Astrocyte (in vitro differentiated cells and primary cell): ENCODE measurements at regions not wholly inside any gene's neighbourhood (a gene's known extent, or its start where the extent isn't known, plus 50 kb on each side); places are given as distances from the start of the nearest gene placed in this dataset.

Source experiments
- DNase-seq: peaks from one replicate; pipeline ENCODE4 v3.0.0-alpha.2; 2010; ENCODE audit warnings: low read depth
- FAIRE-seq: peaks from 2 replicates; lab custom pipeline; 2011; peaks lifted over from hg19 to GRCh38; lab: Jason Lieb, UNC
- H2AFZ ChIP-seq: 2 replicates; pipeline ENCODE4 v1.6.0; 2012; ENCODE audit warnings: low read depth, low read length, inconsistent platforms
- H3K27ac ChIP-seq: 2 replicates; pipeline ENCODE4 v1.5.1; 2011; ENCODE audit warnings: low read depth, low read length, inconsistent platforms
- H3K27me3 ChIP-seq: 2 replicates; pipeline ENCODE4 v1.6.0; 2011; ENCODE audit warnings: low read length, inconsistent platforms; ENCODE audit not compliant: insufficient read depth
- H3K36me3 ChIP-seq: 2 replicates; pipeline ENCODE4 v1.5.1; 2011; ENCODE audit warnings: low read length, inconsistent platforms; ENCODE audit not compliant: insufficient read depth
- H3K4me1 ChIP-seq: 2 replicates; pipeline ENCODE4 v1.5.1; 2011; ENCODE audit warnings: low read length, inconsistent platforms; ENCODE audit not compliant: insufficient read depth
- H3K4me2 ChIP-seq: 2 replicates; pipeline ENCODE4 v1.6.0; 2012; ENCODE audit warnings: low read length, inconsistent platforms
- H3K4me3 ChIP-seq: 2 replicates; pipeline ENCODE4 v1.5.1; 2011; ENCODE audit warnings: low read depth, mild to moderate bottlenecking, low read length, inconsistent platforms; ENCODE audit not compliant: insufficient read depth
- H3K79me2 ChIP-seq: 2 replicates; pipeline ENCODE4 v1.6.0; 2012; ENCODE audit warnings: mild to moderate bottlenecking, low read length, inconsistent platforms; ENCODE audit not compliant: insufficient read depth
- H3K9ac ChIP-seq: 2 replicates; pipeline ENCODE4 v1.6.0; 2012; ENCODE audit warnings: mild to moderate bottlenecking, low read length, inconsistent platforms
- H3K9me3 ChIP-seq: 2 replicates; pipeline ENCODE4 v1.5.1; 2012; ENCODE audit warnings: low read depth, mild to moderate bottlenecking, low read length, inconsistent platforms; ENCODE audit not compliant: insufficient read depth
- H4K20me1 ChIP-seq: 2 replicates; pipeline ENCODE4 v1.6.0; 2012; ENCODE audit warnings: low read length, inconsistent platforms; ENCODE audit not compliant: insufficient read depth
- H3K27ac Mint-ChIP-seq: one replicate; pipeline ENCODE4 v1.8.0; 2021; ENCODE audit warnings: mild to moderate bottlenecking, mixed read lengths; ENCODE audit not compliant: unreplicated experiment
- H3K27me3 Mint-ChIP-seq: one replicate; pipeline ENCODE4 v1.8.0; 2021; ENCODE audit warnings: low read depth, mixed read lengths; ENCODE audit not compliant: unreplicated experiment
- H3K36me3 Mint-ChIP-seq: one replicate; pipeline ENCODE4 v1.8.0; 2021; ENCODE audit warnings: low read depth, mixed read lengths; ENCODE audit not compliant: unreplicated experiment
- H3K4me1 Mint-ChIP-seq: one replicate; pipeline ENCODE4 v1.8.0; 2021; ENCODE audit warnings: low read depth, mixed read lengths; ENCODE audit not compliant: unreplicated experiment
- H3K4me3 Mint-ChIP-seq: one replicate; pipeline ENCODE4 v1.8.0; 2021; ENCODE audit warnings: mild to moderate bottlenecking, moderate library complexity, mixed read lengths; ENCODE audit not compliant: unreplicated experiment
- H3K9me3 Mint-ChIP-seq: one replicate; pipeline ENCODE4 v1.8.0; 2021; ENCODE audit warnings: mild to moderate bottlenecking, mixed read lengths; ENCODE audit not compliant: unreplicated experiment
- EZH2 ChIP-seq: IDR thresholded peaks from 2 replicates; pipeline ENCODE4 v1.6.1; 2012; ENCODE audit warnings: mild to moderate bottlenecking, low read length, inconsistent platforms; ENCODE audit not compliant: insufficient read depth
- TF ChIP-seq, protein P1 (sequence below): IDR thresholded peaks from 2 replicates; pipeline ENCODE4 v1.5.1; 2011; ENCODE audit warnings: low read depth, mild to moderate bottlenecking, inconsistent platforms, low read length, moderate library complexity; ENCODE audit not compliant: insufficient read depth

DNA sequence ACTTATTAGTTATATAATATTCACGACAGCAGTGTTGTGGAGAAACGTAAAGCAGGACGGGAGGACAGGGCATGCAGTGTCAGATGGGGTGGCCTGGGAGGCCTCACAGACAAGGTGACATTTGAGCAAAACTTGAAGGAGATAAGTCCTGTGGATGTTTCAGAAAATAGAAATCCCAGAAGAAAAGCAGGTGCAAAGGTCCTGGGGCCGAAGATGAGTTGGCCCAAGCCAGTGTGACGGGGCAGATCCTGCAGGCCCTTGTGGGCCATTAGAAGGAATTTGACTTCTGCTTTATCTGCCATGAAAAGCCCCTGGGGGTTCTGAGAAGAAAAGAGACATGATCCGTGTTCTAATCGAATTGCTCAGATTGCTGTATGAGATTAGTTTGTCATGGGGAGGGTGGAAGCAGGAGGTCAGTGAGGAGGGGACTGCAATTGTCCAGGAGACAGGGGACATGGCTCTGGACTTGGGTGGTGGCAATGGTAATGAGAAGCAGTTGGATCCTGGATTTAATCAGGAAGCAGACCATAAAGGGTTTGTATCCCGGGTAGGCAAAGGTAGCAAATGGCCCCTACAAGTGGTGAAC is 437.4 kb upstream of the SULF2 start:
- H3K27ac ChIP-seq: no peak overlapping the region
- Mint-ChIP-seq H3K4me3 (no peak overlapping the region), H3K9me3 (peaks cover 13% of the 10 kb centered on the region), H3K36me3 (no peaks in the 10 kb centered on the region), H3K27me3 (peaks cover 40% of the 10 kb centered on the region), H3K4me1 (peaks cover 6% of the 10 kb centered on the region), H3K27ac (no peak overlapping the region)
- H4K20me1 ChIP-seq: no peaks in the 10 kb centered on the region
- H2AFZ ChIP-seq: no peak overlapping the region
- FAIRE-seq: no peak
- no peak overlapping the region for H3K4me3 ChIP-seq
- H3K27me3 ChIP-seq: peaks cover 13% of the 10 kb centered on the region
- no peak for DNase-seq
- no peaks in the 10 kb centered on the region for H3K4me1 ChIP-seq
- no peak overlapping the region for H3K4me2 ChIP-seq
- no peaks in the 10 kb centered on the region for H3K9me3 ChIP-seq
- TF ChIP-seq EZH2: no peak
- TF ChIP-seq, protein P1, sequence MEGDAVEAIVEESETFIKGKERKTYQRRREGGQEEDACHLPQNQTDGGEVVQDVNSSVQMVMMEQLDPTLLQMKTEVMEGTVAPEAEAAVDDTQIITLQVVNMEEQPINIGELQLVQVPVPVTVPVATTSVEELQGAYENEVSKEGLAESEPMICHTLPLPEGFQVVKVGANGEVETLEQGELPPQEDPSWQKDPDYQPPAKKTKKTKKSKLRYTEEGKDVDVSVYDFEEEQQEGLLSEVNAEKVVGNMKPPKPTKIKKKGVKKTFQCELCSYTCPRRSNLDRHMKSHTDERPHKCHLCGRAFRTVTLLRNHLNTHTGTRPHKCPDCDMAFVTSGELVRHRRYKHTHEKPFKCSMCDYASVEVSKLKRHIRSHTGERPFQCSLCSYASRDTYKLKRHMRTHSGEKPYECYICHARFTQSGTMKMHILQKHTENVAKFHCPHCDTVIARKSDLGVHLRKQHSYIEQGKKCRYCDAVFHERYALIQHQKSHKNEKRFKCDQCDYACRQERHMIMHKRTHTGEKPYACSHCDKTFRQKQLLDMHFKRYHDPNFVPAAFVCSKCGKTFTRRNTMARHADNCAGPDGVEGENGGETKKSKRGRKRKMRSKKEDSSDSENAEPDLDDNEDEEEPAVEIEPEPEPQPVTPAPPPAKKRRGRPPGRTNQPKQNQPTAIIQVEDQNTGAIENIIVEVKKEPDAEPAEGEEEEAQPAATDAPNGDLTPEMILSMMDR: no peak
- H3K79me2 ChIP-seq: no peaks in the 10 kb centered on the region
- H3K36me3 ChIP-seq: no peaks in the 10 kb centered on the region
- H3K9ac ChIP-seq: no peak overlapping the region

DNA sequence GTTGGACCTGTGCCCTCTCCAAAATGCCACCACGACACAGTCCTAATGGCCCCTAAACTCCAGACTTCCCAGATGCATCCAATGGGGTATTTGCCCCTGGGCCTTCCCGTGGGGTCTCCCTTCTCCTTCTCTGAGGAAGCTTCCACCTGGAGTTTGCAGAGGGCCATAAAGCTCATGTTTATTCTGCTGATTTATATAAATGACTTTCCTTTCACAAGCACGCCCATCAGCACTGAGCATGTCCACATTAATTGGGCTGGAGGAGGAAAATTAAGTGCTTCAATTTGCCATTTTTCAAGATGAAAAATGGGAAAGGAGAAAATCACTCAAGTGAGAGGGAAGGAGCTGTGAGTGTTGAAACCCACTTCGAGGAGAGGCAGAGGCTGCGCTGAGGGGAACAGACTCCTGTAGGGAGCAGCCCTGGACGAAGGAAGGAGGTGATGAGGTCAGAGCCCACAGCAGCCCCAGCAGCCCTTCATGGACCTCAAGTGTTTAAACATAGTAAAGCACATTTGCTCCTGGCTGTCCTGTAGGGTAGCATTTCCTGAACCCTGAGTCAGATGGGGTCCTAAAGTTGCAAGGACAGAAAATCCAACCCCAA is 434.9 kb upstream of the SULF2 start:
- H3K9ac ChIP-seq: no peak overlapping the region
- no peak overlapping the region for H3K4me3 Mint-ChIP-seq

More for the DNA sequence above, 434.9 kb upstream of the SULF2 start:
- FAIRE-seq (no peak), DNase-seq (no peak)
- Histone ChIP-seq H3K9me3 (no peaks in the 10 kb centered on the region), H3K27me3 (peaks cover 13% of the 10 kb centered on the region), H3K79me2 (no peaks in the 10 kb centered on the region), H3K36me3 (no peaks in the 10 kb centered on the region), H3K4me1 (no peaks in the 10 kb centered on the region), H4K20me1 (no peaks in the 10 kb centered on the region), H2AFZ (no peak overlapping the region), H3K4me3 (no peak overlapping the region), H3K4me2 (no peak overlapping the region), H3K27ac (no peak overlapping the region)
- Mint-ChIP-seq H3K4me1 (peaks cover 6% of the 10 kb centered on the region), H3K27me3 (peaks cover 44% of the 10 kb centered on the region), H3K27ac (no peak overlapping the region), H3K9me3 (peaks cover 13% of the 10 kb centered on the region), H3K36me3 (no peaks in the 10 kb centered on the region)
- TF ChIP-seq, protein P1: no peak
- TF ChIP-seq EZH2: no peak
